COR-L47 (cell line): ENCODE measurements at regions not wholly inside any gene's neighbourhood (a gene's known extent, or its start where the extent isn't known, plus 50 kb on each side); places are given as distances from the start of the nearest gene placed in this dataset.

Experiments used
- DNase-seq: peaks from one replicate; lab custom pipeline; 2025; lab: John Stamatoyannopoulos, UW

DNA sequence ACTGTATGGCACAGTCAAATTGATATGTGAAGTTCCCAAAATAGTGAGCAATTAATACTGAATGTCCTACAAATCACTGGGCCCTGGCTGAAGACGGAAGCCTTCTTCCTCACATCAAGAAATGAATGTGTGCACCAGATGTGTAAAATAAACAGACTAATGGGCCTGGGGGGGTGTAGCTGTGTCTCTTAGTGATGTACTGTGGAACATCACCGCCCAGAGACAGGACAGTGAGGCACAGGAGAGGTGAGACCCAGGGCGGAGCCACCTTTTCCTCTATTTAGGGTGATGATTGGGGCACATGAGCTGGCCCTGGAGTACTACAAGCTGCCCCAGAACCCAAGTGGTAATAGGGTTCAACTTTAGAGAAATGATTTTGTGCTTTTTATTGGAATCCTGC is 368.5 kb upstream of the ARID1B start:
- DNase-seq, result no peak

DNA sequence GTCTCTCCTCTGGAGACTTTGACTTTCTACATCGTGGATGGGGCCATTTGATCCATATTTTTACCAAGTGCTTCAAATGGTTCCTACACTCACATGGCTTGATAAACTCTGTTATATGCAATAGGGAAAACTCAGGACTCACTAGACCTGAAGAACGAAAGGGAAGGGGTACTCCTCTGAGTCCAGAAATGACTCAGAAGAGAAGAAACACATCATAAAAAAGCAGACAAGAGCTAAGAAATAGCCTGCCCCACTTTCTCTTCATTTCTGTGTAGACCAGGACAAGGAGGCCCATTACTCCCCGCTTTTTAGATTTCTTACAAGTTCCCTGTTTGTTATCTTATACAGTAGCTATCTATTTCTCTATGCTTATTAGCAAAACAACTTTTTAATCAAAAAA is 369.8 kb upstream of the ARID1B start:
- DNase-seq, result no peak

DNA sequence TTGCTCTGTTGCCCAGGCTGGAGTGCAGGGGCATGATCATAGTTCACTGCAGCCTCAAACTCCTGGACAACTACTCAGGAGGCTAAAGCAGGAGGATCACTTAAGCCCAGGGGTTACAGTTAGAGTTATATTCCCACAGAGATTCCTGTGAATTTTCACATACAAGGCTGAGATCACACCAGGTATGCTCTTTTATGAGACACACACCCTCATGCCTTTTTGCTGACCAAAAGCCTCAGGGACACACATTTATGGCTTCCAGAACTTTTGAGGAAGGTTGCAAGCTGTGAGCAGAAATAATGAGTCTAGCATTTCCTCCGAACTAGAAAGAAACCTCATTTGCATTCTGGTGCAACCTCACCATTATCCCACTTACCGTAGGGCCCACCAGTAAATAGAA is 370.5 kb upstream of the ARID1B start:
- no peak for DNase-seq

DNA sequence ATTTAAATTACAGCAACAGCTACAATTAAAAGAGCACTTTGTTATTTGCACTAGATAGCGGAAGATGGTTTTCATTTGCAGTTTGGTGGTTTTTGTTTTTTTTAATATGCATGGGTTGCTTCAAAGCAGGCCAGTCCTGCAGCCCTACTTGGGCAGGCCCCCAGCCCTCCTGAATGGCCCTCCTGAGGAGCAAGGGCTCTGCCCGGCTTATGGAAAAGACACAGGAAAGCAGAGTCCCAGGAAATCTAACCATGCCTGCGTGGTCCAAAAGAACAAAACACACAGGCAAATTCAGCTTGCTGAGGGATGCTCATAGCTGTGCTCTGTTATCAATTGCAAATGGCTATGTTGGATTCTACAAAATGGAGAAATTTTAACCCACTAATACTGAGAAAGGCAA is 371.1 kb upstream of the ARID1B start:
- no peak for DNase-seq

DNA sequence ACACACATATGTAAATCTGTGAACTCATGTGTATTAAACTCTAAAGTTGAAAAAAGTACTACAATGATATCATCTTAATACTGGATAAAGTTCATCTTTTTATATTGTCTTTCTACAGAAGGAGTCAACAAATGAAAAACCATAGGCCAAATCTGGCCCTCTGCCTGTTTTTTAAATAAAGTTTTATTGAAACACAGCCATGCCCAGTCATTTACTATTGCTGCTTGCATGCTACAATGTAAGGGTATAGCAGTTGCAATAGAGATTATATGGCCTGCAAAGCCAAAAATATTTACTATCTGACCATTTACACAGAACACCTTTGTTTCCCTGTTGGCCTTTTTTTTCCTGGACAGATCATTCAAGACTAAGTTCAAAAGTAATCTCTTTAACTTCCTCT is 374.6 kb upstream of the ARID1B start:
- no peak for DNase-seq

DNA sequence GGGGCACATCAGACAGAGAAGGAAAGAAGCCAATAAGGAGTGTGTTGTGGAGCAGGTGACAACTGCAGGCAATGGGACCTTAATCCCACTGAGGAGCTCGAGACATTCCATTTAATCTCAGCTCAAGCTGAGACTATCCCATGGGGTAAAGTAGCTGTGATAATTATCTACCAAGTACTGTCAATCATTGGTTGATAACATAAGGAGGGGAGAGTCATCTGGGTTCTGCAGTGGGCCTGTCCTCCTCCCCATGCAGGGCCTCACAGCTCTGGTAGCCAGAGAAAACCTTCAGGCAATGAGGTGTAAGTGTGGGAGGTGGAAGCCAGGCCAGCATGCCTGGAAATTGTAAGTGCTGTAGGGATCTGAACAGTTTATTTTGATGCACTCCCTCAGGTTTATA is 375.0 kb upstream of the ARID1B start:
- no peak for DNase-seq

DNA sequence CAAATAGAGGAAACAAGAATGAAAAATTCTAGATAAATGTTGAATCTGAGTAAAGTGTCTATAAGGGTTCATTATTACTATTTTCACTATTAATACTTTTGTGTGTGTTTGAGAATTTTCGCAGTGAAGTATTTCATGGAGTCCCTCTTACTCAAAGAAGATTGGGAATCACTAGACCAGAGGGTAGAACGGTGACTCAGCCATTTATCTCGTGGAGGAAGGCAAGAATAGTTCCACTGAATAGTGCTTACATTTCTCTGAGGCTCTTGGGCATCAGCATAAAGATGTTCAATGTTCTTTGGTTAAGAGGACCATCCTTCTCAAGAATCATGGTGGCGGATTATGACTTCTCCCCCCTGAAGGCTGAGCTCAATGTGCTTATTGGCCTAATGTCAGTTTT is 376.7 kb upstream of the ARID1B start:
- no peak for DNase-seq

DNA sequence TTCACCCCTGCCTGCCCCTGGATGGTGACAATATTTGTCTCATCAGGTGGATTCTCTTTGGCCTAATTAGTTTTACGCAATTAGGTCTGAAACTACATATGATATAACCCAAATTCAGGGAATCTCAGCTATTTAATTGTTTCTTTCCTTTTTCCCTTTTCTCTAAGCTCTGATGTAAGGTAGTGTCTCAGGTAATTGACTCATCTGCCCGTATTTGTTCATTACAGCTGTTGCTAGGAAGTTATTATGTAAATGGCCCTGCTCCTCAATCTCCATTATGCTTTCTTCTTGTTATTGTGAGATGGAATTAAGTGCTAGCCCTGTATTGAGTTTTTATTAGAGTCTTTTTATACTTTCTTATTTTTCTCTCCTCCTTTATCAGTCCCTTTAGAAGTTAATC is 378.2 kb upstream of the ARID1B start:
- no peak for DNase-seq

DNA sequence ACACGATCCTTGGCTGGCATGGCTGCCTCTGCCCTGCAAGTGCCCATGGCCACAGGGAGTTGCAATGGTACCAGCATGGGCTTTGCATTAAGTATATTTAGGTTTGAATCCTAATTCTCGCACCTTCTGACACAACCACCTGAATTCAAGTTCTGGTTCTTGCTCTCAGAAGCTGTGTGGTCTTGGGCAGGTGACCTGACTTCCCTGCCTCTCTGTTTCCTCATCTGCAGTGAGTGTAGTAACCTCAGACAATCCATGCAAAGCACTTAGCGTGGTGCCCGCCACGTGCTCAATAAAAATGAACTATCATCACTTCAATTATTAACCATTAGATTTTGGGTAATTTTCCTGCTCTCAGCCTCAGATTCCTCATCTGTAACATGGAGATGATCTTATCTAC is 378.8 kb upstream of the ARID1B start:
- DNase-seq, result no peak

DNA sequence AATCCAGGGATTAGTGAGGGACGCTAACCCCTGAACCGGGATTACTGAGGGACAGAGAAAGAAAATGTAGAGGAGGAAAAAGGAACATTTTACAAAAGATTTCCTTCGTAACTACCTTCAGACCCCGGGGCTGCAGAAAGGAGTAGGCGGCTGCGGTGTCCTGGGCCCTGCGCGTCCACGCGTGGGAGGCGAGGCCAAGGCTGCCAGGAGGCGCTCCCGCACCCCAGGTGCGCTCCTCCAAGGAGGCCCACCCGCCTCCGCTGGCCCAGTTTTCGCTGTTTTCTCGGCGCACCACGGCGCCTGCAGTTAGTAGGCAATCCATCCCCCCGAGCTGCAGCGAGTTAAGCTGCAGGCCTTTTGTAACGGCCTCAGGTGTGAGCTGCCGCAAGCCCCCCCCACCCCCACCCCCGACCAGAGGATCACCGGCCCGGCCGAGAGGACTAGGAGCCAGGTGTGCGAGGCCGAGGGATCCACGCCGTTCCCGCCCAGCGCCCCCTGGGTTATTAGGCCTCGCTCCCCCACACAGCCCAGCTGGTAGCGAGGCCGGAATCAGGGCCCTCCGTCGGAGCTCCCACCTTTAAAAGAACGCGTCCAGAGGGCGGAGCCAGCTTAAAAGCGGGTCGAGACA is 380.3 kb upstream of the ARID1B start:
- no peak for DNase-seq

DNA sequence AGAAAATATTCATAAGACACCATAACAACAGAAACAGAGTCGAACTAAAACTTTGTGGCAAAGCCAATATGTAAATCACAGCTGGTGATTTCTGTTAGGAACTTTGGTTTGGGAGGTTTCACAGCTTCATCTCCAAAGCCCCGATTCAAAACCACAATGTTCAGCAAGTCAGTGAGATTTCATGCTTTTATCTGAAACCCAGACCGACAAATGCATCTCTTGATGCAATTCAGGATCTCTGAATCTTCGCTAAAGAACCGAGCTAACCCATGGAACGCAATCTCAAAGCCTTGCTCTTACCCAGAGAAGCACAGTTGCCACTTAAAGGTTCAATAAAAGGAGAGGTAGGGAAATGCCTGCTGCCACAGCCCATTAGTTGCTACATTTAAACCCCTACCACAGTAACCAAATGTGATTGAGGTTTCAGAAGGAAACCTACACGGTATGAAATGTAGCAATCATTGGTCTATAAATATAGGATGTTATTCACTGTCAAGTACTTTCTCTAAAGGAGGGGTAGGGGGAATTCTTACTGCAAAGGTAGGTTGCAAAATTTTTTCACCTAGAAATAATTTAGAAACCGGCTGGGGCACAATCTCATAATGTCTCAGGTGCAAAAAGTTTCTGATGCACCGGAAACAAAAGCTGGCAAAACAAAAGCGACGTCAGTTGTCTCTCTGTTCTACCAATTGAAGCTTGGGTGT is 381.0 kb upstream of the ARID1B start:
- DNase-seq, result no peak

DNA sequence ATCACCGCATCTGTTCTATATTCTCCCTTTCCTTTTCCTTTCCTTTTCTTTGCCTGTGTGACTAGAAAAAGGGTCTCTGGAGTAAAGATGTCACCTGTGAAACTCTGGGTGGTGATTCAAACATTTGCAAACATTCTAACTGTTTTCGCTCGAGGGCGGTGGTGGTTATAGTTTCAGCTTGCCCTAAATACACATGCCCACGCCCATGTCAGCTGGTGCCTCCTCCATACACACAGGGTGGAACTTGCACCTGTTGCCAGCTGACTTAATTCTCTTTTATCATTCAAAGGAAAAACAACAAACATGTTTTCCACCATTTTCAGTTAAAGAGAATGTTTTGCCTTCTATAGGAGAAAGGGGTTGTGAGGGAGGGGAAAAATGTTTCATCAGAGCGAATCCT is 381.9 kb upstream of the ARID1B start:
- no peak for DNase-seq

DNA sequence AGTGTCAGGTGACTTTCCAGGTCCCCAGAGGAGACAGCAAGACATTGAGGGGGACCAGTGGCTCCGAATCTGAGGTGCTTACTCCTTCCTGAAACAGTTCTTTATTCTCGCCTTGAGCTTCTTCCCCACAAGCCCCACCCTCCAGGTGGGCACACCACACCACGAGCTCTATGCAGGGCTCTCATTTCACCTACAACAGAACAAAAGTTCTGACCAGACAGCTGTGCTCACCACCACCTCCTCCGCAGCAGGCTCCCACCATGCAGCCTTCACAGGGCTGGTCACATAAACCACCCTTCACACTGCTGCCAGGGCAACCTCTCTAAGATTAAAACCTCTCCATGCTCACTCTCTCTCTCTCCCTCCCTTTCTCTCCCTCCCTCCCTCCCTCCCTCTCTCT is 384.5 kb upstream of the ARID1B start:
- no peak for DNase-seq

DNA sequence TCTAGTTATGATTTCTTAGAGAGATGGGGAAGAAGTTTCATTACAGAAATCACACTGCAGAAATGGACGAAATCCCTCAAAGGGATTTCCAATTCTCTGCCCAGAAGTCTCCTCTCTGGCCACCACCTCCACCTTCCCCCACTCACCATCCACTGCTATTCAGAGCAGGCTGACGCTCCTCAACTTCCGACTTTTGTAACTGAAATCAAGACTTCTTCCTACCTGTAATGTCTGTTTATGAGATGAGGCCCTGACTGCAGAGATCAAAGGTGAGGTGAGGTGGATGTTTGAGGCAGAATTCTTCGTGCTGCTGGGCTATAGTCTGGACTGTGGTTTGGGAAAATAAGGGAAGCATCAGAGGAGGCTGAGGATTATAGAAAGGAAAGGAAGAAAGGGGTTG is 385.2 kb upstream of the ARID1B start:
- DNase-seq, result no peak

DNA sequence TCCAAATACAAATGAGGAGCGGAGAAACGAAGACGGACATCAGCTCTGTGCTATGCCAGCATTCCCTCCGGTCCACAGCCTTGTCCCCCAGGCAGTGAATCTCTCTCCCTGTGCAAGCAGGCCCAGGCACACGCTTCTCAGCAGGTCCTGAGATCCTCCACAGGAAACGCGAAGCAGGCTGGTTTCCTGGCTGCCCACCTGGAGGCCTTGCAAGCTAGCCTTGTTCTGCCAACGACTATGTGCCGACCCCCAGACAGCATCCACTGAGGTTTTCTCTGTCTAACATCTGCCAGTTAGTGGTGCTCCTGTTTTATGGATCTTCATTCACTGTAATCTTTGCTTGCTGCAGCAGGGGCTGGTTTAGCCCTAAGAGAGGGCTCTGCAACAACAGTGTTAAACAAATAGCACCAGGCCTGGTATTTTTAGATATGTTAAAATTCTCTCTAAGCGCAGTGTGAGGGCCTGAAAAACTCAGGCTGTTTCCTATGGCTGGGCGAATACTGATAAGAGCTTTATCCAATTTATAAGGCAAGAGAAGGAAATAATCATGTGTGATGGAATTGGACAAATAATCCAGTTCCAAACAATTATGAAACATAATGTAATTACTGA is 386.0 kb upstream of the ARID1B start:
- no peak for DNase-seq

DNA sequence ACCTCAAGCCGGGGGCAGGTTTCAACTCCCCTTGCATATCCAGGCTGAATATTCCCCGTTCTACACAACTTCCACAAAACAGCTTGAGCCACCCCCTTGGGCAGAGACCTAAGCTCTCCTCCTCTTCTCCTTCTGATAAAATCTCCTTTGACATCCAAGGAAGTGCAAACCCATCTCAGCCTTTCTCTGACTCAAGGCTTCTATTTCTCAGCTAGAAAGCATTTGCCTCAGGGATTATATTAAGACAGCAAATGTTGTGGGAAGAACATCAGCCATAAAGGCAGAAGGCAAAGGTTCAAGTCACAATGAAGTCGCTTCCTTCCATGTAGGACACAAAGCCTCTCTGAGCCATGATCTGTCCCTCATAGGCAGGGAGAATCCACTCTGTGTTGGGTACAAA is 386.6 kb upstream of the ARID1B start:
- DNase-seq, result no peak

DNA sequence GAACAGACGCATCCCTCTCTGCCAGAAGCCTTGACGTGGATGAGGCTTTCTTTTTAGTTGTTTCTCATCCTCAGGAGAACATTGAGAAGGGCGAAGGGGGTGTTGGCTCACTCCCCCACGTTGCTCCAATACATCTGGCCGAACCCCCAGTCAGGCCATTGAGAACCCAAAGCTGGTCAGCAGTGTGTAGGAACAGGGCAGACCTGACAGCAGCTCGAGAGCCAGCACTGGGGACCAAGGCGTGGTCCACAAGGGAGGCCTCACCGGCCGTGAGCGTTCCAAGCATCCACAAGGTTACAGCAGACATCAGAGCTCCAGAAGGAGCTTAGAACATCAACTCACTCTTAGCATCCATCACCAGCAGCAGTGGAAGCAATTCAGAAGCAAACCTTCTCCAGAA is 387.9 kb upstream of the ARID1B start:
- DNase-seq, result no peak

DNA sequence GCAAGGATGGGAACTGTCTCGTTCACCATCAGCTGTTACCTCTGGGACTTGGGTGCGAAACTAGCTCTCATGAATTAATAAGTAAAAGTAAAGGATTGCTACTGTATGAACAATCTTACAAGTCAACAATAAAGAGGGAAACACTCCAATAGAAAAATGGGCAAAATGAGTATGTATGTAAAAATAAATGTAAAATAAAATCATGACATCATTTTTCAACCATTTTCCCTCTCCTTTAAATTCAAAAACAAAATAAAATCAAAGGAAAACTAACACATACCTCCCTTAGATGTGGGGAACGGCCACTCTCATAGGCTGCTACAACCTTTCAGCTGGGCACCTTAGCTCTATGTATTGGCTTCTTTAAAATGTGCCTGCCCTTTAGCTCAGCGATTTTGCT is 389.7 kb upstream of the ARID1B start:
- no peak for DNase-seq

DNA sequence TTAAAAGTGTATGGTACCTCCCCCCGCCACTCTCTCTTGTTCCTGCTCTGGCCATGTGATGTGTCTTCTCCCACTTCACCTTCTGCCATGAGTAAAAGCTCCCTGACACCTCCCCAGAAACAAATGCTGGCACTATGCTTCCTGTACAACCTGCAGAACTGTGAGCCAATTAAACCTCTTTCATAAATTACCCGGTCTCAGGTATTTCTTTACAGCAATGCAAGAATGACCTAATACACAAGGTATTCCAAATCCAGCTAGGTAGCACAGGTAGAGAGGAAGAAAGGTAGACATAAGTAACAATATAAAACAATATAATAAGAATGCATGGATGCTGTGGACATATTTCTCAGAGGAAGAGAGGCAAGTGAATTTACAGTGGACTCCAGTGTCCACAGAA is 394.1 kb upstream of the ARID1B start:
- DNase-seq, result no peak

DNA sequence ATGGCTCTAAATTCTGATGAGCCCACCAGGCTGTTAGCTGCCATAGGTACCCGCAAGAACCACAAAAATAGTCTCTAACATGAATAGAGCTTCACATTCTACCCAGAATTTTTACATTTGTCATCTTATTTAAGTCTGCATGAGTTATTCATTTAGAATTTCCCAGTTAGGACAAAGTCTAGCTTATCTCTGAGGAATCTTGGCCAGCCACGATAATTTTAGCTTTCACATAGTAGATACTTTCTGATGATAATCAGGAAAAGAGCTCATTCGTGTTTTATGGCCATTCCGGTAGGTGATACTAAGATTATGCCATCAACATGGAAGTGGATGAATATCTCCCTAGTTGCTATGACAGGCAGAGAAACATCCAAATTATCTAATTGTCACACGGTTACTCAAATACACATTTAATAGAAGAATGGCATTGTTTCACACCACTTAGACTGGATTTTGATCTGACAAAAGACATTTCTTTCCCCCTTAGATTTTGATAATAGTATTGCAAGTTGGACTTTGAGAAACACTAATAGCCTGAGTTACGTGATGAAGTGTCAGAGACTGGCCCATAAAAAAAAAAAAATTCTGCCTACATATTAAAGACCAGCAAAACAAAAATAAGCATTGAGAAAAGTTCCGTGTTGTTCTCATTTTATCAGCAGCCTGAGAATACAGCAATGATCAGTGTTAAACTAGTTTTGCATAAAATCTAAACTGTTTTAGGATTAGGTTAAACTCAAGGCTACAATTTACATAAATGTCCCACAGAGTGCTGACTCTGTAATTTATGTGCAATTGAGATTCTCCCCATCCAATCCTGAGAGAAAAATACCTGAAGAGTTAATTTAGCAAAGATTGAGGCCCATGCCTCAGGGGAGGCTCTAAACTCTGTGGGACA is 397.5 kb upstream of the ARID1B start:
- no peak for DNase-seq

DNA sequence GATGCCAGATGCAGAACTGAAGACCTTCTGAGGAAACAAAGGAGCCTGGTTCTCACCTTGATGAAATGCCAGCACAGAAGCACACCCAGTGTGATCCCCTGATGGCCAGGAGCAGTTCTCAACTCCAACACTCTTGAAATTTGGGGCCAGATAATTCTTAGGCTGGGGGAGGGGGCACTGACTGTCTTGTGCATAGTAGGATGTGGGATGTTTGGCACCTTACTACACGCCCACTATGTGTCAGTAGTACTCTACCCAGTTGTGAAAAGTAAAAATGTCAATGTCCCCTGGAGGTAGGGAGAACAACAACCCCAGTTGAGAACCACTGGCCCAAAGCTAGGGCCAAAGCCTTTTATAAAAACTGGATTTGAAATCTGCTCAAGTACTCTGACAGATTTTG is 398.3 kb upstream of the ARID1B start:
- no peak for DNase-seq

DNA sequence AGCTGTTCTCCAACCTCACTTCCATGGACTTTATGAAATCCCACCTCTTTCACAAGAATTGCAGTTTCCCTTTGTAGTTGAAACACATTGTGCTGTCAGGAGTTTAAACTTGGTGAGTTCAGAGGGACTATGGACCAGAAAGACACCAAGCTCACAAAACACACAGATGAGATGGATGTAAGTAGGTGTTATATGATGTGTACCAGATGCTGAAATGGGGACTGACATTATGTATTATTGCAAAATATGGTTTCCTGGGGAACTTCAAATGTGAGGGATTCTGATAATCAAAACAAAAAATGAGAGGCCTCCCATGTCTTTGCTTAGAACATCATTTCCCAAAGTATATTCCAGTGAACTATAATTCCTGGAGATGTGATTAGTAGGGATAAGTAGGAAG is 401.1 kb upstream of the ARID1B start:
- no peak for DNase-seq

DNA sequence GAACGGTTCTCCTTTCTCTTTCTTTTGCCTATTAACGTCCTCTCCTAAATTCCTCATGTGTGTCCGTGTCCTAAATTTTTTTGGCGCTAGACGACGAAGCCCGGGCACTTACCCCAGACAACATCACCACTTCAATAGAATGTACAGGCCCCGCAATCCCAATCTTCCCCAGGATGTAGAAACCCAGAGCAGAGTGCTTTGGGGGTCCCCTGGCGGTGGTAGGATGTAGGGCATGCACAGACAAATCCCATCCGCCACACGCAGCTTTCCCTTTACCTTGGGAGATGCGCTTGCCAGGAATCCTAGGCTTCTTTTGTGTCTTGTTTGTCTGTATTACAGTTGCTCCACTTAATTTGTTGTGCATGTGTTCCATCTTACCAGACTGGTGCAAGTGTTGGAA is 417.3 kb upstream of the ARID1B start:
- no peak for DNase-seq
